ENCODE measurements at regions not wholly inside any gene's neighbourhood (a gene's known extent, or its start where the extent isn't known, plus 50 kb on each side); places are given as distances from the start of the nearest gene placed in this dataset.

DNA sequence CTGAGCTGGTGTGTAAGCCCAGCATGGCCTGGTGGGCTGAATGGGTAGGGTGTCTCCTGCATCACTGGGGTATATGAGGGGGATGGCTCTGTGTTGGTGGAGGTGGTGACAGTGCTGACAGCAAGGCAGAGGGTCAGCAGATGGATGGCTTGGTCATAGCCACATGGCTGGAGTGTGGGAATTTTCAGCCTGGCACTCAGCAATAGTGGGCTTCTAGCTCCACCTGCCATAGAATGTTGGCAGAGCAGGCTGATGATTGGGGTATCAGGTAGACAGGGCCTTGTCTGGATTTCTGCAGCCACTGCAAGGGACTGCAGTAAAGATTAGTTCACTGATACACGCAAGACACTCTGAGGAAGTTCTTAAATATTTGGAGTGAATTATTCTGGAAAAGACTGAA, 137.5 kb upstream of the BACH2 start:
- DNase-seq = no peak

GRCh38 chr6:90432937-90433336, 136.3 kb upstream of the BACH2 start:
- no peak for DNase-seq

- DNase-seq = no peak
Measured at GRCh38 chr6:90432041-90432775, 135.6 kb upstream of the BACH2 start.

DNA sequence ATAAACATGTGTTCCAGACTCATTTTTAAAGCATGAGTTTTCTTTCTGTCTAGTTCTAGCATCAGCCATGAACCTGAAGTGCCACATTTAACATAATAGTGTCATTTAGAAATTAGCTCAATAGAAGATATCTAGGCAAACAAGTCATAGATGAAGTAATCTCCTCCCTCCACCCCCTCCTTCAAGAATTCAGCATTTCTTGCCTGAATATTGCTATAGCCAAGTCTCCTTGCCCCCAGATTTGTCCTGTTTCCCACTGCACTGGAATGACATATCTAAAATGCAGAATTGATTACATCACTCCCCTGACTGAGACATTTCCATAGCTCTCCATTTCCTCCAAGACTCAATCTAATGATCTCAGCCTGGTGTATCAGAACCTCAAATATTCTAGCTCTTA, 134.9 kb upstream of the BACH2 start:
- DNase-seq = no peak

- DNase-seq = no peak
Measured at GRCh38 chr6:90429713-90430112, 133.1 kb upstream of the BACH2 start.

- no peak for DNase-seq
Measured at GRCh38 chr6:90428514-90428913, 131.9 kb upstream of the BACH2 start.

GRCh38 chr6:90425161-90425641, 128.6 kb upstream of the BACH2 start:
- DNase-seq = peak; percentile 49

- no peak for DNase-seq
Measured at GRCh38 chr6:90424580-90424979, 127.9 kb upstream of the BACH2 start.

GRCh38 chr6:90421666-90422065, 125.0 kb upstream of the BACH2 start:
- DNase-seq = no peak

GRCh38 chr6:90420500-90420899, 123.9 kb upstream of the BACH2 start:
- DNase-seq = no peak

DNA sequence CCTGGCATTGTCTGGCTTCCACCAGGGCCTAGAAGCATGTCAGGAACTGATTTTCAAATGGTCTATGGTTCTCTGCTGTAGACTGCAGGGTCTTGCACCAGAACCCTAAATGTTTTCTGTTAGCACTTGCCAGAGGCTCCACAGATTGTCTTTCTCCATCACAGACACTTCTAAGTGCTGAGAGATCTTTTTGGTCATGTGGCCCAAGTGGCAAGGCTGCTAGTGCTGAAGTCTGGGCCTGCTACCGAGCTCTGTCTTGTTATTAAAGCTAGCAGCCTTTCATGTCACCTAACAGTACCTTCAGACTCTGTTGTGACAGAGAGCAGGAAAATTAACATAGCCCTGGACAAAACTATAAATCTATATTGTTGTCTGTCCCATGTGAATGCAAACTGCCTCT, 120.7 kb upstream of the BACH2 start:
- no peak for DNase-seq

DNA sequence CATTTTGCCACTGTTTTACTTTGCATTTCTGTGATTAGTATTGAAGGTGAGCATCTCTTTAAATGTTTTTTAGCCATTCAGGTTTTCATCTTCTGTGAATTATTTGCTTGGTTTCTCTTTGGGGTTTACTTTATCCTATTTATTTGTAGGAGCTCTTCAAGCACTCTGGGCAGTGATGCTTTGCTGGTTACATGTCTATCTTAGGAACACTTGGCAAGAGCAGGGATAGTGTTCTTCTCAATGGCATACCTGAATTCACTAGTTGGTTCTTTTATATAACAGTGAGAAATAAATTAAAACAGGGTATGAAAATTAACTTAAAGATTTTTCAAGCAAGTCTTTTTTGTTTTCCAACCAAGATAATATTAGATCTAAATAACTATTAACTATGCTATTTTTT, 119.7 kb upstream of the BACH2 start:
- no peak for DNase-seq

DNA sequence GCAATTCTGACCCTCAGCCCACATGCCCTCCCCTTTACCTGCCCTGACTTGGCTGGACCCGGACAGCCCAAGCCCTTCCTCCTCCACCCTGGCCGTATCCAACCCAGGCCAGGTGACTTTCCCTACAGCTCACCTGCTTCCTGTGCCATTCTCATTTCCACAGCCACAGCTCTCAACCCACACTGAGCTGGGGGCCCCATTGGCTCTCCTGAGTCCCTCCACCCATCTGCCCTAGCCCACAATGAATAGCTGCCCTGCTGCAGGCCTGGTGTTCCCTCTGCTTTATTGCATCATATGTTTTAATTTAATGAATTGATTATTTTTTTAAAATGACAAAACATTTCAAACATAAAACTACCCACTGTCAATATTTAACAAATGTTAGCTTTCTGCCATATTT, 118.5 kb upstream of the BACH2 start:
- DNase-seq = no peak

- DNase-seq = no peak
Measured at GRCh38 chr6:90414352-90414751, 117.7 kb upstream of the BACH2 start.

DNA sequence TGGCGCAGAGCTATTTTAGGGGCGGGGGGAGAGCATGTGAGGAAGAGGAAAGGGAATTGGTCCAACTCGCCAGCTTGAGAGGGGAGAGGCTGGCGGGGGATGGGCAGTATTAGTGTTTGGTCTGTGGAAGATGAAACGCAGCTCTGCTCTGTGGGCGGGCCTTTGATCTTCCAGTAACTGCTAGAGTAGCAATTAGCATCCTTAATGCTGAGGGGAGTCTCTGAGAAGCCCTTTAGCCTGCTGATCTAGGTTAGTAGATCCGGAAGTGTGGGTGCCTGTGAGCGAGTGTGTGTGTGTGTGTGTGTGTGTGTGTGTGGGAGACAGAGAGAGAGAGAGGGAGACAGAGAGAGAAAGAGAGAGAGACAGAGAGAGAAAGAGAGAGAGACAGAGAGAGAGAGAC, 117.2 kb upstream of the BACH2 start:
- DNase-seq = peak; percentile 95

GRCh38 chr6:90413396-90413795, 116.8 kb upstream of the BACH2 start:
- no peak for DNase-seq

GRCh38 chr6:90412538-90413369, 116.1 kb upstream of the BACH2 start:
- no peak for DNase-seq

- peak; percentile 93 for DNase-seq
Measured at GRCh38 chr6:90411292-90411781, 114.7 kb upstream of the BACH2 start.

GRCh38 chr6:90409700-90410099, 113.1 kb upstream of the BACH2 start:
- no peak for DNase-seq

DNA sequence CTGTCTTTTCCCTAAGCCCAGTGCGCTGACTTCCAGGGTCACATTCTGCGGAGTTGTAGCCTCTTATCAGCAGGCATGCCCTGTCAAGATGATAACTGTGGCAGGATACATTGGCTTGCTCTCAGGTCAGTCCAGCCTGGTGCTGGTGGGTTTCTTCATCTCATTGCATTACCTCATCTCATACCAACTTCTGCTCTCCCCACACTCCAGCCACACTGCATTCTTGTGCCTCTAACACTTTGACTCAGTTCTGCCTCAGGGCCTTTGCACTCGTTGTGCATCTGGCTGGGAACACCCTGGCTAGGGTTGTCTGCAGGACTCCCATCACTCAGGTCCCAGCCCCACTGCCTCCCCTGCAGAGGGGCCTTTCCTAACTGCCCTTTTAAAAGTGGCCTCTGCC, 110.3 kb upstream of the BACH2 start:
- DNase-seq = no peak

DNA sequence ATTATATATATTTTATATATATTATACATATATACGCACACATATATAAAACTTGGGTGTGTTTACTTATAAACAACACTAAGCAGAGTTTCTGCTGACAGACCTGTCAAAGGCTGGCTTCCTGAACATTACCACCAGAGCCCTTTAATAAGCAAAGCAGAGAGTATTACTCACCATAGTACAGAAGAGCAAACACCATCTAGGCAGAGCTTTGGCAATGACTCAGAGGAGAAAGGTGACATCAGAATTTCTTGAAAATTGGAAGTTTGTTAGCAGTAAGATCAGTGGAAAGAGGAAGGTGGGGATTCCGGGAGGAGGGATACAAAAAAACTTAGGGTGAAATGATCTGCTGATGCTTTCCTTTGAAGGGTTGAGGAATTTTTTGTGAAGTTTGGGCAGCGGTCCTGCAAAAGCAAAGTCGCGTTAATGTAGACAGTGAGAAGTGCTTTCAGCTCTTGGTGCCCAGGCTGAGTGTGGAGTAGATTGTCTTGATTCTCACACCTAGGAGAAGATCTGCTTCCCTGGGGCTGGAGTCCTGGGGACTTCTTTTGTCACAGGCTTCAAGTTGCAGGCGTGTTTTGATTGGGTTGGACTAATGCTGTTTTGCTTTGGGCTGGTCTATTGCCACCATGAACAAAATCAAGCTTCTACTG, 109.6 kb upstream of the BACH2 start:
- peak; percentile 73 for DNase-seq

GRCh38 chr6:90403489-90404381, 107.1 kb upstream of the BACH2 start:
- no peak for DNase-seq

GRCh38 chr6:90402831-90403192, 106.2 kb upstream of the BACH2 start:
- DNase-seq = no peak

All from CD4-positive, alpha-beta T cell treated with Interleukin-4 for 4 hours (primary cell).